ENCODE measurements at regions not wholly inside any gene's neighbourhood (a gene's known extent, or its start where the extent isn't known, plus 50 kb on each side); places are given as distances from the start of the nearest gene placed in this dataset.

- TF ChIP-seq POLR2A (IDR thresholded peaks at IDR 0.05; ENCODE audit: low read depth, low read length) (no peak), JUN (IDR thresholded peaks at IDR 0.05; ENCODE audit: borderline replicate concordance, insufficient read depth, insufficient read length, low read depth) (no peak), CTCF (IDR thresholded peaks at IDR 0.05; ENCODE audit: extremely low read depth in 1 of 2, insufficient read depth in 1 of 2, low read depth in 1 of 2, low read length in 2 of 2) (no peak), MAX (IDR thresholded peaks at IDR 0.05; ENCODE audit: insufficient read depth, insufficient read length) (no peak), EZH2 (IDR thresholded peaks at IDR 0.05; ENCODE audit: borderline replicate concordance, low read depth, low read length, severe bottlenecking) (no peak), POLR2AphosphoS5 (IDR thresholded peaks at IDR 0.05; ENCODE audit: insufficient read depth, low read depth, low read length) (no peak), MYC (IDR thresholded peaks at IDR 0.05; ENCODE audit: low read depth, low read length) (no peak), FOS (IDR thresholded peaks at IDR 0.05; ENCODE audit: borderline replicate concordance, insufficient read depth, low read length) (no peak), GATA2 (IDR thresholded peaks at IDR 0.05; ENCODE audit: insufficient read depth, insufficient read length, low read depth, low read length) (no peak)
Observed at GRCh38 chr1:244937099-244937498, 72.8 kb upstream of the HNRNPU start.
